Esophagus muscularis mucosa (tissue), 4 donors: ENCODE measurements at regions not wholly inside any gene's neighbourhood (a gene's known extent, or its start where the extent isn't known, plus 50 kb on each side); places are given as distances from the start of the nearest gene placed in this dataset.

Experiments
- DNase-seq: peaks from one replicate; pipeline ENCODE4 v3.0.0-alpha.2; 2017; ENCODE audit errors: extremely low spot score
- H3K27ac ChIP-seq, 4 donors: fragments of 200-600 bp; sonication (generic); replicated peaks in 1 of 4; 1 replicate in 3 of 4; 2 replicates in 1 of 4; pipeline ENCODE4 v1.5.1; 2016 to 2019; ENCODE audit warnings: mild to moderate bottlenecking in 1 of 4
- H3K27me3 ChIP-seq, 4 donors: fragments of 200-600 bp; sonication (generic); one replicate each; pipeline versions ENCODE4 v1.5.1 to v1.6.0; 2016 to 2019
- H3K36me3 ChIP-seq, 4 donors: fragments of 200-600 bp; sonication (generic); one replicate each; pipeline ENCODE4 v1.5.1; 2016 to 2019
- H3K4me1 ChIP-seq, 4 donors: fragments of 200-600 bp; sonication (generic); one replicate each; pipeline ENCODE4 v1.5.1; 2016 to 2019
- H3K4me3 ChIP-seq, 4 donors: fragments of 200-600 bp; sonication (generic); 1 replicate in 2 of 4; 2 replicates in 2 of 4; pipeline ENCODE4 v1.5.1; 2016 to 2019; ENCODE audit warnings: mild to moderate bottlenecking in 4 of 4, moderate library complexity in 1 of 4
- H3K9me3 ChIP-seq, 4 donors: fragments of 200-600 bp; sonication (generic); 1 replicate in 3 of 4; 2 replicates in 1 of 4; pipeline ENCODE4 v1.5.1; 2016 to 2019
- EP300 ChIP-seq: sonication (generic); formaldehyde crosslinking; IDR thresholded peaks from one replicate; pipeline ENCODE4 v1.6.1; 2017; ENCODE audit warnings: antibody characterized with exemption
- POLR2A ChIP-seq: fragments of 450-650 bp; IDR thresholded peaks from one replicate; pipeline ENCODE4 v1.6.1; 2017; ENCODE audit warnings: antibody characterized with exemption, moderate library complexity, mild to moderate bottlenecking, low read depth
- POLR2AphosphoS5 ChIP-seq, 2 donors: sonication (generic); formaldehyde crosslinking; IDR thresholded peaks; one replicate each; pipeline ENCODE4 v1.6.1; 2017; ENCODE audit warnings: antibody characterized with exemption in 2 of 2
- WGBS: methylation state at CpG from one replicate; pipeline ENCODE4 v1.1.5; 2018; 5-methylcytosine and 5-hydroxymethylcytosine counted together
- intact Hi-C: fragments of 100-400 bp; cut with DNase I; formaldehyde crosslinking; loops from one replicate; pipeline ENCODE4 v1.15.1; 2023
- TF ChIP-seq, protein P1 (sequence below), 3 experiments: fragments of 200-600 bp in 2 of 3; fragments of 450-650 bp in 1 of 3; sonication (generic) in 2 of 3; IDR thresholded peaks; one replicate each; pipeline ENCODE4 v1.5.1; 2017 to 2019; ENCODE audit warnings: antibody characterized with exemption in 3 of 3, mild to moderate bottlenecking in 2 of 3, moderate library complexity in 1 of 3

GRCh38 chr1:170354246-170354645 is 177.7 kb upstream of the GORAB start:
- no peaks in the 10 kb centered on the region for H3K36me3 ChIP-seq
- H3K27ac ChIP-seq = no peak overlapping the region
- no peaks in the 10 kb centered on the region for H3K27me3 ChIP-seq
- no peak overlapping the region for H3K4me3 ChIP-seq
- WGBS = 72% methylated on average over 4 of the region's 4 CpGs
- TF ChIP-seq, protein P1, sequence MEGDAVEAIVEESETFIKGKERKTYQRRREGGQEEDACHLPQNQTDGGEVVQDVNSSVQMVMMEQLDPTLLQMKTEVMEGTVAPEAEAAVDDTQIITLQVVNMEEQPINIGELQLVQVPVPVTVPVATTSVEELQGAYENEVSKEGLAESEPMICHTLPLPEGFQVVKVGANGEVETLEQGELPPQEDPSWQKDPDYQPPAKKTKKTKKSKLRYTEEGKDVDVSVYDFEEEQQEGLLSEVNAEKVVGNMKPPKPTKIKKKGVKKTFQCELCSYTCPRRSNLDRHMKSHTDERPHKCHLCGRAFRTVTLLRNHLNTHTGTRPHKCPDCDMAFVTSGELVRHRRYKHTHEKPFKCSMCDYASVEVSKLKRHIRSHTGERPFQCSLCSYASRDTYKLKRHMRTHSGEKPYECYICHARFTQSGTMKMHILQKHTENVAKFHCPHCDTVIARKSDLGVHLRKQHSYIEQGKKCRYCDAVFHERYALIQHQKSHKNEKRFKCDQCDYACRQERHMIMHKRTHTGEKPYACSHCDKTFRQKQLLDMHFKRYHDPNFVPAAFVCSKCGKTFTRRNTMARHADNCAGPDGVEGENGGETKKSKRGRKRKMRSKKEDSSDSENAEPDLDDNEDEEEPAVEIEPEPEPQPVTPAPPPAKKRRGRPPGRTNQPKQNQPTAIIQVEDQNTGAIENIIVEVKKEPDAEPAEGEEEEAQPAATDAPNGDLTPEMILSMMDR (IDR thresholded peaks at IDR 0.05) = no peak
- no peak for TF ChIP-seq POLR2A
- no peak for TF ChIP-seq POLR2AphosphoS5 (IDR thresholded peaks at IDR 0.05)
- TF ChIP-seq EP300 = no peak
- no peak for DNase-seq
- intact Hi-C loops = no loop called here
- peaks cover 0 to 15% (median 9%) of the 10 kb centered on the region in 4 donors for H3K4me1 ChIP-seq
- no peaks in the 10 kb centered on the region for H3K9me3 ChIP-seq

GRCh38 chr1:170354690-170355089 is 177.3 kb upstream of the GORAB start:
- no peak for TF ChIP-seq POLR2A
- no peak for TF ChIP-seq POLR2AphosphoS5 (IDR thresholded peaks at IDR 0.05)
- TF ChIP-seq EP300 = no peak
- TF ChIP-seq, protein P1 (IDR thresholded peaks at IDR 0.05) = no peak
- intact Hi-C loops = no loop called here
- Histone ChIP-seq H3K9me3 (peaks cover 0 to 3% (median under 1%) of the 10 kb centered on the region in 4 donors), H3K27me3 (no peaks in the 10 kb centered on the region), H3K4me1 (peaks cover 0 to 15% (median 9%) of the 10 kb centered on the region in 4 donors), H3K4me3 (no peak overlapping the region), H3K36me3 (no peaks in the 10 kb centered on the region), H3K27ac (no peak overlapping the region)
- DNase-seq = no peak
- WGBS = 80% methylated on average over 3 of the region's 3 CpGs

DNA sequence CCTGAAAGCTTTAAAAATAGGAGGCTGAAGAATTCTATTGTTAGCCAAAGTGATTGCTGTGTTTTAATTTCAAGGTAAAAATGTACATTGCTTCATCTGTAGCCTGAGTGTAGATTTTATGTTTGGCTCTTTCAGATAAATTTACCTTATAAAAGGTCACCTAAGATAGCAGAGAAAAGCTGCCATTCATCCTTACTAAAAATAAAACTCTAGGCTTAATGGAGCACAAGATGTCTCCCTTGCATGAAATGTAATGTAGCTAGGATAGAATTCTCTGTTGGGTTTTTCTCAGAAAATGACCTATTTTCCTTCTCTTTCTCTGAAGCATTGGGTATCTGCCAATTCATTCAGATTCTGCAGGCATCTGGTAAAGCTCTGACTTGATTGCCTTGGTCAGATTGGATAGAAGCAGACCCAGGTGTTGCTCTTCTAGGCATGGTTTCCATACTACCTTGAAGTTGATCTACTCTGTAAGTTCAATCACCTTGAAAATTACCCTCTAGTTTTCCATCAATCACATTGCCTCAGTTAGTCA is 176.6 kb upstream of the GORAB start:
- Histone ChIP-seq H3K4me1 (peaks cover 0 to 15% (median 9%) of the 10 kb centered on the region in 4 donors), H3K27me3 (no peaks in the 10 kb centered on the region), H3K36me3 (no peaks in the 10 kb centered on the region), H3K4me3 (no peak overlapping the region), H3K27ac (no peak overlapping the region), H3K9me3 (peaks cover 0 to 6% (median 2%) of the 10 kb centered on the region in 4 donors)
- no peak for DNase-seq
- TF ChIP-seq, protein P1 (IDR thresholded peaks at IDR 0.05) = no peak
- TF ChIP-seq EP300 (no peak), POLR2A (no peak), POLR2AphosphoS5 (IDR thresholded peaks at IDR 0.05) (no peak)
- intact Hi-C loops = no loop called here

DNA sequence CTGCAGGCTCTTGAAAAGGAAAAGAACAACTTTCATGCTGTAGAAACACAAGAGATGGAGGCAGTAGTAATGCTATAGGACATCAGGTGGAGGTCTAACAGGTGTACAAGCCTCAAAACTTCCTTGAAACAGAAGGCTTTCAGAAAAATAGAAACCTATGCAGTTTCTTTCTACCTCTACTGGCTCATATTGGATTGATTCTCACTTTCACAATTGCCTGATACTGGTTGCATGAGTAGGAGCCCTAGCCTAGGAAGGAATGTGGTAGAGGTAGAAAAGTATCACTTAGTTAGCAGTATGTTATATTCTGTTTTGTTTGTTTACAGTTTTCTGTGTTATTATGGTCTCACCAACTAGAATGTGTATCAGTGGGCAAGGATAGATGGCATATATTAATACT is 175.4 kb upstream of the GORAB start:
- Histone ChIP-seq H3K36me3 (no peaks in the 10 kb centered on the region), H3K27me3 (no peaks in the 10 kb centered on the region), H3K27ac (no peak overlapping the region), H3K4me3 (no peak overlapping the region), H3K9me3 (peaks cover 0 to 6% (median 2%) of the 10 kb centered on the region in 4 donors), H3K4me1 (peaks cover 0 to 12% (median 4%) of the 10 kb centered on the region in 4 donors)
- TF ChIP-seq, protein P1 (IDR thresholded peaks at IDR 0.05) = no peak
- TF ChIP-seq POLR2AphosphoS5 (IDR thresholded peaks at IDR 0.05) (no peak), EP300 (no peak), POLR2A (no peak)
- intact Hi-C loops = no loop called here
- DNase-seq = no peak

DNA sequence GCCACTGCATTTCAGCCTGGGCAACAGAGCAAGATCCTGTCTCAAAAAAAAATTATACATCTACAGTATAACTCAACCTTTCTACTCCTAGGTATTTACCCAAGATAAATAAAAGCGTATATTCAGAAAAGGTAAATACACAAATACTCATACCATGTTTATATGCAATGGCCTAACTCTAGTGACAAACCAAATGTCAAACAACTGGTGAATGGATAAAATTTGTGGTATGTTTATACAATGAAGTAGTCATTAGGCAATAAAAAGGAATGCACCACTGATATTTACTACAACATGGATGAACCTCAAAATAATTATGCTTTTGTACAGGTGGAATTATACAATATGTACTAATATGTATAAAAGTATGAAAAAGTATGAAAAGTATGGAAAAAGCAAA is 174.2 kb upstream of the GORAB start:
- Histone ChIP-seq H3K9me3 (peaks cover 0 to 9% (median 2%) of the 10 kb centered on the region in 4 donors), H3K4me3 (no peak overlapping the region), H3K36me3 (no peaks in the 10 kb centered on the region), H3K4me1 (peaks cover 0 to 12% (median 2%) of the 10 kb centered on the region in 4 donors), H3K27ac (no peak overlapping the region), H3K27me3 (no peaks in the 10 kb centered on the region)
- TF ChIP-seq EP300 (no peak), POLR2AphosphoS5 (IDR thresholded peaks at IDR 0.05) (no peak), POLR2A (no peak)
- TF ChIP-seq, protein P1 (IDR thresholded peaks at IDR 0.05) = no peak
- DNase-seq = no peak
- intact Hi-C loops = no loop called here
- WGBS = 96% methylated on average over 1 of the region's 1 CpG
